Upper lobe of right lung (tissue), 1 donor: ENCODE measurements at regions not wholly inside any gene's neighbourhood (a gene's known extent, or its start where the extent isn't known, plus 50 kb on each side); places are given as distances from the start of the nearest gene placed in this dataset.

Experiments
- ATAC-seq: fragments of 200-7000 bp; cut with Tn5 transposase; one replicate; pipeline ENCODE4 v1.9.1; 2020; ENCODE audit warnings: mild to moderate bottlenecking, moderate library complexity
- DNase-seq: peaks from one replicate; pipeline ENCODE4 v3.0.0-alpha.2; 2020
- H3K27ac ChIP-seq: fragments of 200-600 bp; one replicate; pipeline ENCODE4 v1.8.0; 2022
- H3K27me3 ChIP-seq: fragments of 200-600 bp; one replicate; pipeline ENCODE4 v1.8.0; 2022; ENCODE audit warnings: mild to moderate bottlenecking
- H3K36me3 ChIP-seq: fragments of 200-600 bp; one replicate; pipeline ENCODE4 v1.8.0; 2022
- H3K4me1 ChIP-seq: fragments of 200-600 bp; one replicate; pipeline ENCODE4 v1.8.0; 2022
- H3K4me3 ChIP-seq: fragments of 200-600 bp; one replicate; pipeline ENCODE4 v1.8.0; 2022; ENCODE audit warnings: mild to moderate bottlenecking
- H3K9me3 ChIP-seq: fragments of 200-600 bp; one replicate; pipeline ENCODE4 v1.8.0; 2022
- intact Hi-C: fragments of 100-400 bp; cut with DNase I; formaldehyde crosslinking; loops from one replicate; pipeline ENCODE4 v1.11.0; 2022
- TF ChIP-seq, protein P1 (sequence below): fragments of 200-600 bp; IDR thresholded peaks from one replicate; pipeline ENCODE4 v1.8.0; 2022; ENCODE audit warnings: antibody characterized with exemption
- donor health status: DM: no; HTN: yes; CAD: no; lungs with severe emphysema.

DNA sequence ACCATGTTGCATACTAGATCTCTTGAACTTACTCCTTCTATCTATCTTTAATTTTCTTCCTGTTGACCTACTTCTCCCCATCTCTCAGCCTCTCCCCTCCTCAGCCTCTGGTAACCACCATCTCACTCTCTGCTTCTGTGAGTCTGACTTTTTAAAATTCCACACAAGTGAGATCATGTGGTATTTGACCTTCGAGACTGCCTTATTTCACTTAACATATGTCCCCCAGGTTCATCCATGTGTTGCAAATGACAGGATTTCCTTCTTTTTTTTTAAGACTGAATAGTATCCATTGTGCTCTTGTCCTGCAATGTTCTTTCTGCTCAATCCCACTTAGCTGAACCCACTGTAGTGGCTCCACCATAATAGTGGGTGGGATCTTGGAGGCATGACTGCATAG lies 51.4 kb upstream of the DNAJC1 start:
- TF ChIP-seq, protein P1, sequence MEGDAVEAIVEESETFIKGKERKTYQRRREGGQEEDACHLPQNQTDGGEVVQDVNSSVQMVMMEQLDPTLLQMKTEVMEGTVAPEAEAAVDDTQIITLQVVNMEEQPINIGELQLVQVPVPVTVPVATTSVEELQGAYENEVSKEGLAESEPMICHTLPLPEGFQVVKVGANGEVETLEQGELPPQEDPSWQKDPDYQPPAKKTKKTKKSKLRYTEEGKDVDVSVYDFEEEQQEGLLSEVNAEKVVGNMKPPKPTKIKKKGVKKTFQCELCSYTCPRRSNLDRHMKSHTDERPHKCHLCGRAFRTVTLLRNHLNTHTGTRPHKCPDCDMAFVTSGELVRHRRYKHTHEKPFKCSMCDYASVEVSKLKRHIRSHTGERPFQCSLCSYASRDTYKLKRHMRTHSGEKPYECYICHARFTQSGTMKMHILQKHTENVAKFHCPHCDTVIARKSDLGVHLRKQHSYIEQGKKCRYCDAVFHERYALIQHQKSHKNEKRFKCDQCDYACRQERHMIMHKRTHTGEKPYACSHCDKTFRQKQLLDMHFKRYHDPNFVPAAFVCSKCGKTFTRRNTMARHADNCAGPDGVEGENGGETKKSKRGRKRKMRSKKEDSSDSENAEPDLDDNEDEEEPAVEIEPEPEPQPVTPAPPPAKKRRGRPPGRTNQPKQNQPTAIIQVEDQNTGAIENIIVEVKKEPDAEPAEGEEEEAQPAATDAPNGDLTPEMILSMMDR, result no peak
- intact Hi-C loops, result no loop called here
- no peaks in the 10 kb centered on the region for H3K36me3 ChIP-seq
- H3K4me1 ChIP-seq, result no peaks in the 10 kb centered on the region
- DNase-seq, result no peak
- no peaks in the 10 kb centered on the region for H3K27me3 ChIP-seq
- ATAC-seq, result no peak
- H3K27ac ChIP-seq, result no peak overlapping the region
- no peaks in the 10 kb centered on the region for H3K9me3 ChIP-seq
- H3K4me3 ChIP-seq, result no peak overlapping the region
